Aorta (tissue), 5 donors: ENCODE measurements at regions not wholly inside any gene's neighbourhood (a gene's known extent, or its start where the extent isn't known, plus 50 kb on each side); places are given as distances from the start of the nearest gene placed in this dataset.

Experiments used
- ATAC-seq: fragments of 200-7000 bp; cut with Tn5 transposase; one replicate; pipeline ENCODE4 v1.9.1; 2022; ENCODE audit warnings: moderate library complexity; ENCODE audit not compliant: low FRiP score
- DNase-seq, 2 donors: peaks; one replicate each; pipeline ENCODE4 v3.0.0-alpha.2; 2020
- H3K27ac ChIP-seq, 2 donors: one replicate each; pipeline ENCODE4 v1.5.1; 2013; ENCODE audit warnings: low read length in 2 of 2, mild to moderate bottlenecking in 2 of 2, moderate library complexity in 2 of 2, control low read depth in 1 of 2, inconsistent platforms in 1 of 2, low read depth in 1 of 2
- H3K27me3 ChIP-seq, 2 donors: one replicate each; pipeline ENCODE4 v1.6.1; 2013; ENCODE audit warnings: control low read depth in 1 of 2, low read length in 1 of 2, mild to moderate bottlenecking in 1 of 2, moderate library complexity in 1 of 2; ENCODE audit not compliant: insufficient read depth in 2 of 2, control insufficient read depth in 1 of 2
- H3K36me3 ChIP-seq, 2 donors: one replicate each; pipeline ENCODE4 v1.6.1; 2013; ENCODE audit warnings: control low read depth in 1 of 2, low read length in 1 of 2, mild to moderate bottlenecking in 1 of 2; ENCODE audit not compliant: insufficient read depth in 2 of 2, control insufficient read depth in 1 of 2
- H3K4me1 ChIP-seq, 2 donors: one replicate each; pipeline ENCODE4 v1.6.1; 2013; ENCODE audit warnings: low read length in 2 of 2, control low read depth in 1 of 2, mild to moderate bottlenecking in 1 of 2, moderate library complexity in 1 of 2; ENCODE audit not compliant: insufficient read depth in 2 of 2, control insufficient read depth in 1 of 2
- H3K4me3 ChIP-seq, 2 donors: one replicate each; pipeline ENCODE4 v1.5.1; 2013; ENCODE audit warnings: low read length in 2 of 2, control low read depth in 1 of 2, mild to moderate bottlenecking in 1 of 2
- H3K9me3 ChIP-seq: one replicate; pipeline ENCODE4 v1.6.1; 2013; ENCODE audit warnings: mild to moderate bottlenecking, low read length; ENCODE audit not compliant: control insufficient read depth
- WGBS, 2 donors: extraction: QIAGEN DNeasy Blood & Tissue Kit; methylation state at CpG; one replicate each; pipeline ENCODE4 v1.1.7; 2013; 5-methylcytosine and 5-hydroxymethylcytosine counted together
- intact Hi-C, 2 donors: fragments of 100-400 bp; cut with DNase I; formaldehyde crosslinking; loops; one replicate each; pipeline versions ENCODE4 v1.14.2 to v1.15.0; 2022
- donor health status: healthy with polysubstance abuse.
- donor health status: Bipolar disorder and iron deficiency.
- donor health status: DM: no; HTN: no; CAD: no.
- donor health status: DM: no; HTN: no; CAD: no.
- donor health status: DM: yes; HTN: yes; CAD: no.

- intact Hi-C loops, result no loop called here
- H3K36me3 ChIP-seq, result no peaks in the 10 kb centered on the region
- ATAC-seq (no peak), DNase-seq (no peak)
- no peaks in the 10 kb centered on the region for H3K27me3 ChIP-seq
- WGBS, 2 donors, result 68 to 80% methylated on average over 2 of the region's 2 CpGs
- H3K9me3 ChIP-seq, result peaks cover 2% of the 10 kb centered on the region
- H3K4me3 ChIP-seq, result no peak overlapping the region
- H3K27ac ChIP-seq, result no peak overlapping the region
- H3K4me1 ChIP-seq, result no peaks in the 10 kb centered on the region
Measured at GRCh38 chr6:40320947-40321346, 266.2 kb downstream of the LRFN2 start.

- intact Hi-C loops, result no loop called here
- Histone ChIP-seq H3K36me3 (no peaks in the 10 kb centered on the region), H3K27ac (no peak overlapping the region), H3K4me1 (no peaks in the 10 kb centered on the region), H3K4me3 (no peak overlapping the region), H3K9me3 (peaks cover 2% of the 10 kb centered on the region), H3K27me3 (no peaks in the 10 kb centered on the region)
- WGBS, 2 donors, result 88 to 90% methylated on average over 3 of the region's 3 CpGs
- no peak for ATAC-seq
- DNase-seq, result no peak
Measured at GRCh38 chr6:40320441-40320840, 266.7 kb downstream of the LRFN2 start.

- Histone ChIP-seq H3K36me3 (no peaks in the 10 kb centered on the region), H3K27me3 (no peaks in the 10 kb centered on the region), H3K27ac (no peak overlapping the region), H3K9me3 (peaks cover 2% of the 10 kb centered on the region), H3K4me1 (no peaks in the 10 kb centered on the region), H3K4me3 (no peak overlapping the region)
- DNase-seq (no peak), ATAC-seq (no peak)
- intact Hi-C loops, result no loop called here
Measured at GRCh38 chr6:40319124-40319523, 268.0 kb downstream of the LRFN2 start.

- Histone ChIP-seq H3K27me3 (no peaks in the 10 kb centered on the region), H3K4me3 (no peak overlapping the region), H3K36me3 (no peaks in the 10 kb centered on the region), H3K9me3 (peaks cover 2% of the 10 kb centered on the region), H3K27ac (no peak overlapping the region), H3K4me1 (no peaks in the 10 kb centered on the region)
- 85 to 91% methylated on average over 5 of the region's 5 CpGs for WGBS, 2 donors
- intact Hi-C loops, result no loop called here
- no peak for DNase-seq
- ATAC-seq, result no peak
Measured at GRCh38 chr6:40315060-40315459, 272.1 kb downstream of the LRFN2 start.

GRCh38 chr6:40313582-40313981 lies 273.6 kb downstream of the LRFN2 start:
- no peaks in the 10 kb centered on the region for H3K9me3 ChIP-seq
- no peaks in the 10 kb centered on the region for H3K27me3 ChIP-seq
- ATAC-seq, result no peak
- no peak for DNase-seq
- no peaks in the 10 kb centered on the region for H3K36me3 ChIP-seq
- H3K4me3 ChIP-seq, result no peak overlapping the region
- H3K4me1 ChIP-seq, result no peaks in the 10 kb centered on the region
- H3K27ac ChIP-seq, result no peak overlapping the region
- intact Hi-C loops, result loop anchor here in 1 of 2 donors (5.0 kb wide), 1 partner anchor 331 kb away; no protein-coding TSS in a partner anchor

- no peaks in the 10 kb centered on the region for H3K9me3 ChIP-seq
- H3K27ac ChIP-seq, result no peak overlapping the region
- H3K4me3 ChIP-seq, result no peak overlapping the region
- WGBS, 2 donors, result 75 to 79% methylated on average over 5 of the region's 5 CpGs
- H3K27me3 ChIP-seq, result no peaks in the 10 kb centered on the region
- H3K36me3 ChIP-seq, result no peaks in the 10 kb centered on the region
- no peak for DNase-seq
- no peaks in the 10 kb centered on the region for H3K4me1 ChIP-seq
- no peak for ATAC-seq
- intact Hi-C loops, result loop anchor here in 1 of 2 donors (5.0 kb wide), 1 partner anchor 330 kb away; no protein-coding TSS in a partner anchor
Measured at GRCh38 chr6:40312213-40313015, 274.8 kb downstream of the LRFN2 start.

GRCh38 chr6:40308533-40309306 lies 278.4 kb downstream of the LRFN2 start:
- Histone ChIP-seq H3K27me3 (no peaks in the 10 kb centered on the region), H3K27ac (no peak overlapping the region), H3K36me3 (no peaks in the 10 kb centered on the region), H3K9me3 (no peaks in the 10 kb centered on the region), H3K4me1 (no peaks in the 10 kb centered on the region), H3K4me3 (no peak overlapping the region)
- DNase-seq (peak in 1 of 2 donors; percentile 43), ATAC-seq (no peak)
- intact Hi-C loops, result loop anchor here (2.0 to 10.0 kb wide), 3 partner anchors 328 to 964 kb away; no protein-coding TSS in a partner anchor
- 4 to 12% methylated on average over 12 of the region's 12 CpGs for WGBS, 2 donors

DNA sequence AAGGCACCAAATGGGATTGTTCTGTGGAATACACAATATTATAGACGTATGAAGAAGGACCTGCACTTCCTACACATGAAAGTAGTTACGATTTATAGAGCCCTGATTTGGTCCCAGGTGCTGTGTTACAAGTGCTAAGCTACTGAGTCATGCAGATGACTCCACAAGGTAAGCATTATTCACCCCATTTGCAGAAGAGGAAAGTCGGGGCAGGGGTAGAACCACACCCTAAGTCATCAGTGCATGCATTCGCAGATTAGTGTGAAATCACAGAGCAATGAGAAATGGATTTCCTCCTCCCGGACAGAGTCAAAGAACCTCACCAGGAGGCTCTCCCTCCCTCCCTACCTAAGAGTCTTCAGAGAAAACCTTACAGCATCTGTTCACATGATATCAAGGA lies 279.5 kb downstream of the LRFN2 start:
- DNase-seq (no peak), ATAC-seq (no peak)
- intact Hi-C loops, result loop anchor here (2.0 to 10.0 kb wide), 3 partner anchors 327 to 963 kb away; no protein-coding TSS in a partner anchor
- Histone ChIP-seq H3K36me3 (no peaks in the 10 kb centered on the region), H3K27me3 (no peaks in the 10 kb centered on the region), H3K9me3 (no peaks in the 10 kb centered on the region), H3K4me1 (no peaks in the 10 kb centered on the region), H3K27ac (no peak overlapping the region), H3K4me3 (no peak overlapping the region)
- WGBS, 2 donors, result 62 to 71% methylated on average over 5 of the region's 5 CpGs
